ENCODE measurements at regions not wholly inside any gene's neighbourhood (a gene's known extent, or its start where the extent isn't known, plus 50 kb on each side); places are given as distances from the start of the nearest gene placed in this dataset.
"Not testable (repeated sequence)": the region's sequence is repeated elsewhere in the genome, so short reads cannot be mapped to it uniquely, and the experiment has no call there.

DNA sequence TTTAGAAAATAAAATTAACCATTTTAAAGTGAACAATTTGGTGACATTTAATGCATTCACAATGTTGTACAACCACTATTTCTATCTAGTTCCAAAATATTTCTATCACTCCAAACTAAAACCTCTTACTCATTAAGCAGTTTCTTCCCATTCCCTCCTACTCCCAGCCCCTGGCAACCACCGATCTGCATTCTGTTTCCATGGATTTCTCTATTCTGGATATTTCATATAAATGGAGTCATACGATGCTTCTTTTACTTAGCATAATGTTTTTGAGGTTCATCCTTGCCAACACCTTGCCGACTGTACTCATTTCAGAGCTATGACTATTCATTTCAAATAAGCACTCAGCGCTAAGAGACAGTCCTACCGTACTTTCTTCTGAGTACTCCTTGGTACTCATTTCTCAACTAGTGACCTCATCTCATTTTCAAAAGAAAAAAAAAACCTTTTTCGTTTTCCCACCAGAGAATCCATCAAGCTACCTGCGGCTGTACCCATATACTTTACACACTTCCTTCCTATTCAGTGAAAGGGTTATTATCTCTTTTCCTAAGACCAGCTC is 259.2 kb downstream of the UTRN start:
- no peak for DNase-seq

DNA sequence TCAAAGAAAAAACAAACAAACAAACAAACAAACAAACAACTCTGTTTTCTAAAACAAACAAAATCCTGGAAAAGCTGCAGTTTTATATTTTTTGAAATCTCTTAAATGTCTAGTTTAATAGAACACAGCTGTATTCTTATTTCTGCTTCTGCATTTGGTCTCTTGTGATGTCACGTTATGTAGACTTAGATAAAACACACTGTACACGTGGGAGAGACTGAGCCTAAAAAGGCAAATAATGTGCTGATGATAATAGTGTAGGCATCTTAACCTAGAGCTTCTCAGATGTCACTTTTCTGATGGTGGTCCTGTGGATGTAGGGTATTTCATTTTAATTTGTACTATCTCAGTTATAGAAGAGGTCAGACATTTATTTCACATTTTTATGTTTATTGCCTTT is 261.7 kb downstream of the UTRN start:
- DNase-seq, result no peak

DNA sequence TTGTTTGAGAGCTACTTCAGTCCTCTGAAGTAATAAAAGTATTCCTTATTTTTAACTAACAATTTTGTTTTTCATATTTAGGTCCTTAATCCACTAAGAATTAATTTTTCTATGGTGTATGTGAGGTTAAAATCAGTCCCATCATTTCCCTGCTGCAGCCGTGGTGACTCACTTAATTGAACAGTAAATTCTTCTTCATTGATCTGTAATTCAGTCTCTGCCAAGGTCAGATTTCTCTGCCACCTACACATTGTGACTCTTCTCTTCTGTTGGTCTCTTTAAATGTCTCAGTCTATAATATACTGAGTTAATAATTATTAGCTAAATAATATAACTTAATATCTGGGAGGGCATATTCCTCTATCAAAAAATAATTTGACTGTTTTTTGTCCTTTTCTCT is 262.3 kb downstream of the UTRN start:
- DNase-seq, result no peak

DNA sequence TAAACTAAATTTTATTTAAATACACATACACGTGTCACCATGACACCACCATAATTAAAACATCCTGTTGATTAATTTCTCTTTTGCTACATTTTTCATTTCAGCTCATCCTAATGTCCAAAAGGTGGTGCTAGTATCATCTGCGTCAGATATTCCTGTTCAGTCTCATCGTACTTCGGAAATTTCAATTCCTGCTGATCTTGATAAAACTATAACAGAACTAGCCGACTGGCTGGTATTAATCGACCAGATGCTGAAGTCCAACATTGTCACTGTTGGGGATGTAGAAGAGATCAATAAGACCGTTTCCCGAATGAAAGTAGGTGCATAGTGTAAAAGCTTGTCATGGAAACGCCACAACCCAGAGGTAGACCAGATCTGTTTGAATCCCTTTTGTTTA is 263.4 kb downstream of the UTRN start:
- DNase-seq, result no peak

DNA sequence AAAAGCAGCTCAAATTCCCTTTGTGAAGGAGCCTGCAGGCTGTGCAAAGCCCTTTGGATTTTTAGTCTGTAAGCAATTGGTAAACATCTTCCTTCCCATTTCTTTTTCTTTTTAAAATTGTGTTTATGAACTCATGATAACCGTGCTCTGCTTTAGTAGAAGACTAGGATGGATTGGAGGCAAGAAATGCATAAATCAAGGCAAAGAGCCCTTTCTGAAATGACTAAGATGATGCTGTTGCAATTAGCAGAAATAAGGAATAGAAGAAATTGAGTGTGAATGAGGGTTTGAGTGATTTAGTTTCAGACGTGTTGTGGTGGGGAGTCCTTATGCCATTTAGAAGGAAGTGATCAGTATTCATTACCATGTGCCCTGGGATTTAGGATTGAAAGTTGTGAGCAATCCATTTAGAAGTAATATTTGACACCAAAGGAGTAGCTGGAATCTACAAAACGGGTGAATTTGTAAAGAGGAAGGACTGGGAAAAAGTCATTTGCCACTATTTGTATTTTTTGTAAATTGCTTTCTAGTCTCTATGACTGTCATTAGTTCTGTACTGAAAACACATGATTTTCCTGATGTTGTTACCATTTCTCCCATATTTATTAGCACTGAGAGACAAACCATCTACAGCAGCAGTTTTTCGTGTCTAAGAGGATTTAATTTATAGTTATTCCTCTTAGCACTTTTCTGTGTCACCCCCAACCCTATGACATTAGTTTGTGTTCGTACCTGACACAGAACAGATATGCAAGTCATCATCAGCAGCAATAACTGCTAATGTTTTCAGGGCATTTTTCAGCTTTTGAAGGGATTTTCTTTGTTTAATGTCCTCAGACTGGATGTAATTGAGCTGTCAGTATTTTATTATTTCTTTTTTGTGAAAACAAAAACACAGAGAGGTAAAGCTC is 265.0 kb downstream of the UTRN start:
- DNase-seq, result no peak

DNA sequence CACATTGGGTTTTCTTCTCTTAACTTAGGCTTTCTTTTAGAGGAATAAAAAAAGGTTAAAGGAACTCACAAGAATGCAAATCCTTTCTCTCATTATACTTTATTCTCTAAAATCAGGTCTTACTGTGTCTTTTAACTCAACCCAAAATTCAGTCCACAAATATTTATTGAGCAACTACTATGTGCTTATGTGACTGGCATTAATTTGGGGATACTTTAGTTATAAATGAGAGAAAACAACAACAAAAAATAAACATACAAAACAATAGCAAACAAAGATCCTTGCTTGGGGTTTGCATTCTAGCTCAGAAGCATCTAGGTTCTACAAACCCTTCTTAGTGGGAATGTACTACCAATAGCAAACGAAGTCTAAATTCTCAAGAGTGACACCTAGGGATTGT is 266.2 kb downstream of the UTRN start:
- DNase-seq, result no peak

DNA sequence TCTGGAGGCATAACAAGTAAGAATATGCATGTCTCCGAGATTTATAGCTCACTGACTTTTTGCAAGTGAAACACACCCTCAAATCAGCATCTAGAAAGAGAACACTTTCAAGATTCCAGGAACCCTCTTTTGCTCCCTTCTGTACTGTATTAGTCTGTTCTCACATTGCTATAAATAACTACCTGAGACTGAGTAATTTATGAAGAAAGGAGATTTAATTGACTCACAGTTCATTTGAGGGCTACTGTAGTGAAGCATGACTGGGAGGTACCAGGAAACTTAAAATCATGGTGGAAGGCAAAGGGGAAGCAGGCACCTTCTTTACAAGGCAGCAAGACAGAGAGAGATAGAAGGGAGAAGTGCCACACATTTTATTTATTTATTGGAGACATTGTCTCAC is 269.9 kb downstream of the UTRN start:
- no peak for DNase-seq

DNA sequence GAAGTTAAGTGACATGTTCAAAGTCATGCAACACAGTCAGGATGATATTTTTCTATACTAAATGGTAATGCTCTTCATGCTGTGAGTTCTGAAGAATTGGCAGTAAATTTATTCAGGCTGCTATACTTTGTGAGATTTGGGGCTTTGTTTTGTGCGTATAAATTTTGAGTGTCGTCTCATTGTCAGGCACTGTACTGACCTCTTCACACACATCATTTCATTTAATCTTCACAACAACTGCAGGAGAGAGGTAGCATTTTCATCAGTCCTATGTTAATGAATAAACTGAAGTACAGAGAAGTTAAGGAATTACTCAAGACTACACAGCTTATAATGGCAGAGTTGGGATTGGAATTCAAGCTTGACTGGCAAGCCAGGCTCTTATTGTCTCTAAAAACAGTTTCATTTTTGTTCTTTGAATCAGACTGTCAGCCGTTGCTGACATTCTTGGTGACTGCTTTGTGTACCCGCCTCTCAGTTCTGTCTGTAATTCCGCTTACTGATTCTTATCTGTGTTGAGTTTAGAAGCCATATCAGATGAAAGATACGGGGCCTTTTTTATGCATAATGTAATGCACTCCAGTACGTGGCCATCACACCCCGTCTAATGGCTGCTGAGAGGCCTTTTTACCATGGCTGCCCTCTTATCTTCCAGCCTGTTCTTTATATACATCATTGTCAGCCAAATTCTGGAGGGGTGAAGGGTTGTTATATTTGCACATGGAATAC is 274.9 kb downstream of the UTRN start:
- peak; percentile 9 for DNase-seq

DNA sequence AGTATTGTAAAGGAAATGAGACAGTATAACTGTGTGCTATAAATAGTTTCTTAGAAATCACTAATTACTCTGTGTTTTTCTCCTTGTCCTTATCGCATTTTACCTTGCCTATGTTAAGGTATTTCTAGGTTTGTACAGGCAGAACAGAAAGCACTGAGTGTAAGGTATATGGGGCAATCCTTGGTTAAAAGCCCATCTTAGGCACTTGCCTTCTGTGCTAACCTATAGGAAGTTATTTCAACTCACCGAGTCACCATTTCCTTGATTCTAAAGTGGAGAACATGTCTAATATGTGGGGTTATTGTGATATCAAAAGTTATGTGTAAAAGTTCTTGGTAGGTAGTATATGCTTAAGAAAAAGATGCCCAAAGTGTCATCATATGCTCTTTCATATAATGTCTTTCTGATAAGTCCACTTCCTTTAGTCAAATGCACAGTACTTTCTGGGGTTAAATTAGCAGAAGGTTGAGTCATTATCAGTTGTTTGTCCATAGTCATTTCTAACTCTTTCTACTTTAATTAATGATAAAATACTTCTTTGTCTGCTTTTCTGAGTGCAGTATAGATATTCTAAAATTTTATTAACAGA is 276.4 kb downstream of the UTRN start:
- DNase-seq, result no peak

DNA sequence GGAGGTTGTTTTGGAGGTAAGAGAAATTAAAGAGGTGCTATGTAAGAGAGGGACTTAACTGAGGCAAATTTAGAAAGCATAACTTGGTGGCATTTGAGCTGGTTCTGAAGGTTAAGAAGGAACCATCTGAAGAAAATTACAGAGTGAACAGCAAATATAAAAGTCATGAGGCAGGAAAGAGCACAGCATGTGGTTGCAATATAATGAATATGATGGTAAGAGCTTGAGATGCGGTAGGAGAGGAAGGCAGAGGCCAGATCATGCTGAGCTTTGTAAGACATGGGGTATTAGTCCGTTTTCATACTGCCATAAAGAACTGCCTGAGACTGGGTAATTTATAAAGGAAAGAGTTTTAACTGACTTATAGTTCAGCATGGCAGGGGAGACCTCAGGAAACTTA is 279.1 kb downstream of the UTRN start:
- DNase-seq, result no peak

DNA sequence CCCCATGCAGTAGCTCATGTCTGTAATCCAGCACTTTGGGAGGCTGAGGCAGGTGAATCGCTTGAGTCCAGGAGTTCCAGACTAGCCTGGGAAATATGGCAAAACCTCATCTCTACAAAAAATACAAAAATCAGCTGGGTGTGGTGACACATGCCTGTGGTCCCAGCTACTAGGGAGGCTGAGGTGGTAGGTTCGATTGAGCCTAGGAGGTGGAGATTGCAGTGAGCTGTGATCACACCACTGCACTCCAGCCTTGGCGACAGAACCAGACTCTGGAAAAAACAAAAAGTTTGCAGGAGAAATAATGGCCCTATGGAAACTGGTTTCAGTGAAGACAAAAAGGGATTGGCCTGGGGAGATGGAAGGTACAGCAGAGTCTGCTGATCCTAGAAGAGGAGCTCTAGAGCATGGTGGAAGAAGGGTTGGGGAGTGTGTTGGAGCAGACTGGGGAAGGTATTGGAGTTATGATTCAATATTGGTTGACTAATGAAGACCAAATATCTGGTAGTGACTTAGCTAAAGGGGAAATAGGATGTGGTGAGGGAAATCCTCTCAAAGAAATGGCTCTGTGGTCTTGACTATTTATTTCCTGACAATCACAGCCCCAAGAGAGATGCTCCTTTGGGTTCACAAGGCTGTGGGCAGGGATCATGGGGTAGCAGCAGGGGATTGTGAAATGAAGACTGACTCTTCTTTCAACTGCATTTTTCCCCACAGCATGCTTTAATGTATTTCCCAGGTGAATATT is 281.9 kb downstream of the UTRN start:
- DNase-seq, result no peak

DNA sequence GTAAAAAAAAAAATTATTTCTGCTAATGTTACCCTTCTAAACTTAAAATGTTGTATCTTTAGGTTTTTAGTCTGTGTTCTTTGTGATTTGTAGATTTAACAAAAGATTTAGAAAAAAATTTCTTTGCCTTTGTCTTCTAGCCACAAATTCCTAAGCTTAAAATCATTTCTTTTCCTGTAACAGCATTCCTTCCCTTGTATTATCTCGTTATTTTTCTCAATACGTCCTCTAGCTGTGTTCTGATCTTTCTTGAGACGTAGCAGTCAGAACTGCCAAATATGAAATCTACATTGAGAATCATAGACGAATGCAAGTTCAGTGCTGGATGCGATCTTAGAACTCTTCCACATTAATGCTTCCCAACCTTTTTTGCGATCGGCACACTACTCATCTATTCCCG is 283.1 kb downstream of the UTRN start:
- DNase-seq, result no peak

DNA sequence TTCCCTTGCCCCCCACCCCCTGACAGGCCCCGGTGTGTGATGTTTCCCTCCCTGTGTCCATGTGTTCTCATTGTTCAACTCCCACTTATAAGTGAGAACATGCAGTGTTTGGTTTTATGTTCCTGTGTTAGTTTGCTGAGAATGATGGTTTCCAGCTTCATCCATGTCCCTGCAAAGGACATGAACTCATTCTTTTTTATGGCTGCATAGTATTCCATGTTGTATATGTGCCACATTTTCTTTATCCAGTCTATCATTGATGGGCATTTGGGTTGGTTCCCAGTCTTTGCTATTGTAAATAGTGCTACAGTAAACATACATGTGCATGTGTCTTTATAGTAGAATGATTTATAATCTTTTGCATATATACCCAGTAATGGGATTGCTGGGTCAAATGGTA is 287.4 kb downstream of the UTRN start:
- DNase-seq, result not testable (repeated sequence)

DNA sequence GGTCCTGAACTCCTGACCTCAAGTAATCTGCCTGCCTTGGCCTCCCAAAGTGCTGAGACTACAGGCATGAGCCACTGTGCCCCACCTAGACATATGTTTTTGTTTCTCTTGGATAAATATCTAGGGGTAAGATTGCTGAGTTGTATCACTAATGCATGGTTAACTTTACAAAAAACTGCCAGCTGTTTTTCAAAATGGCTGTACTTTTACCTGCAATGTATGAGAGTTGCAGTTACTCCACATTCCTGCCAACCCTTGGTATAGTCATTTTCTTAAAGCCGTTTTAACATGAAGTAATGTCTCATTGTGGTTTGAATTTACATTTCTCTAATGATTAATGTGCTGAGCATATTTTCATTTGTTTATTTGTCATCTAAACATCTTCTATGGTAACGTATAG is 289.7 kb downstream of the UTRN start:
- no peak for DNase-seq

DNA sequence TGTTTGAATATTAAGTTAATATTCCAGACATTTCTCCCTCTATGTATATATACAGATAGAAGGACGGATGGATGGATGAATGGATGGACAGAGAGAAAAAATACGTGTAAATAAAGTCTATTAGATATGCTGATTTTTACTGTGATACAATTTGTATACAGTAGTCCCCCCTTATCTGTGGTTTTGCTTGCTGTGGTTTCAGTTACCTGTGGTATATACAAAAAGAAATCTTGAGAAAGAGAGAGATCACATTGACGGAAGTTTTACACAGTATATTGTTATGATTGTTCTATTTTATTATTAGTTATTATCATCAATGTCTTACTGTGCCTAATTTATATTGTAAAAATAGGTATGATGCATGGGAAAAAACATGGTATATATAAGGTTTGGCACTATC is 290.2 kb downstream of the UTRN start:
- DNase-seq, result no peak

DNA sequence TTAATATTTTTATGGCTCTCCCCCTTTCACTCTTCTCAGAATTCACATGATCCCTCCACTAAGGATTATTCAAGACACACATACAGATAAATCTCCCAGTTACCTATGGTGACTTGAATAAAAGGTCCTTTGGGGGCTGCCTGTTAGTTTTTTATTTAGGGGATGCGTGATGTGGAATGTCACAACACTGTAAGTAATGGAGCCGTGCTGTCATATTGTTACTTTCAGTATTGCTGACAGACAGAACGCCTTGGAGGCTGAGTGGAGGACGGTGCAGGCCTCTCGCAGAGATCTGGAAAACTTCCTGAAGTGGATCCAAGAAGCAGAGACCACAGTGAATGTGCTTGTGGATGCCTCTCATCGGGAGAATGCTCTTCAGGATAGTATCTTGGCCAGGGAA is 291.7 kb downstream of the UTRN start:
- no peak for DNase-seq

DNA sequence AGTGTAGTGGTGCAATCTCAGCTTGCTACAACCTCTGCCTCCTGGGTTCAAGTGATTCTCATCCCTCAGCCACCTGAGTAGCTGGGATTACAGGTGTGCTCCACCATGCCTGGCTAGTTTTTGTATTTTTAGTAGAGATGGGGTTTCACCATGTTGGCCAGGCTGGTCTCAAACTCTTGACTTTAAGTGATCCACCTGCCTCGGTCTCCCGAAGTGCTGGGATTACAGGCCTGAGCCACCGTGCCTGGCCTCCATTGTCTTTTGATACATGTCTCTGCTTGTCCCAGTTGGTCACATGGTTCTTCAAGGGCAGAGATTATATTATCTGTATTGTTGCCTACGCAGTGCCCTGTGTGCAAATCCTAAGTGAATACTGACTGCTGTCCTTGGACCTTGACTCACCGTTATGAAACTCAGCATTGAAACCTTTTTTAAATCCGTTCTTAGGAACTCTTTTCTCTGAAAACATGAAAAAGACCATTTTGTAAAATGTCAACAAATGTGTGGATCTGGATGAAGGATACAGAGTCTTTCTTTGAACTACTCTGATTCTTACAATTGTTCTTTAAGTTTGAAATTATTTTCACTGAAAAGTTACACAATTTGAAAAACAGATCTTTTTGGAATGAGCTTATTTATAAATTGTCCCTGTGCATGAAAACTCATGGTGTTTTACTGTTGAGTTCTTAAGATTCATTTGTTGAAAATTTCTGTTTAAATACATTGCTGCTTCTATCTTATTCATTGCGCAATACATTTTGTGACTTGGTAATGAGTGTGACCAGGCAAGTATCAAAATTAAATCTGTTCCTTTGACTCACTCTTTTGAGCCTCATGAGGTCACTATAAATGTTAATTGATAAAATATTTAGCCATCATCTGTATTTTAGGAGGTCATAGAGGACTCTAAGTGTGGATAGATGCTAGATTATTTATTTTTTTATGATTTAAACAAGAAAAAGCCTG is 293.5 kb downstream of the UTRN start:
- DNase-seq, result no peak

DNA sequence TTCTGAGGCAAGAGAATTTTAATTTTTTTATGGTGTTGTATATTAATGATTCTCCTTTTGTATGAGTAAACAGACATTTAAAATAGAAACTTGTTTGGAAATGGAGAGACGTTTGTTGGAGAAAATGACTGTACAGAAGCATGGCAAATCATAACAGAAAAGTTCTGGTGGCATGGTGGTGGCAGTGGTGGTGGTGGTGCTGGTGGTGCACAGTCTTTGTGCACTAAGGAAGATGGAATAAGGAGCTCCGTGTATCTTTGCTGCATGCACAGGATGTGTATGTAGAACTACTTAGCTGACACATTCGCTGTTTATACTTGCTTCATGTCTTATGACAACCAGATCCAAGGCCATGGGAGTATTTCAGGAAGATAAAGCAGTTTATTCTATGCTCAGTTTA is 294.9 kb downstream of the UTRN start:
- DNase-seq, result no peak

DNA sequence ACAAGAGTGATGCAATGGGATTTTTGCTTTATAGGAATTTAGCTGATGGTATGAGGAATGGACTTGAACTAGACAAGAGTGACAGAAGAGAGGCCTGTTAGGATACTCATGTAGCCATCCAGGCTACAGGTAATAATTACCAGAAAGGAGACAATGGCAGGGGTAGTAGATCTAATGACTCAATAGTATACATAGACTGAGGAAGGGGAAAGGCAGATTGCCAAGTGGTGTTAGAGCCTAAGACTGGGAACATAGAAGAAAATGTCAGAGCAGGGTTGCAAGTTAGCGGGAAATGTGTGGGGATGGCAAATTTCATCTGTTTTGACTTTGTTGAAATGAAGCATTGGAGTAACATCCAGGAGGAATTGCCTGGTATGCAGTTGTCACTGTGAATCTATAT is 295.6 kb downstream of the UTRN start:
- DNase-seq, result no peak

DNA sequence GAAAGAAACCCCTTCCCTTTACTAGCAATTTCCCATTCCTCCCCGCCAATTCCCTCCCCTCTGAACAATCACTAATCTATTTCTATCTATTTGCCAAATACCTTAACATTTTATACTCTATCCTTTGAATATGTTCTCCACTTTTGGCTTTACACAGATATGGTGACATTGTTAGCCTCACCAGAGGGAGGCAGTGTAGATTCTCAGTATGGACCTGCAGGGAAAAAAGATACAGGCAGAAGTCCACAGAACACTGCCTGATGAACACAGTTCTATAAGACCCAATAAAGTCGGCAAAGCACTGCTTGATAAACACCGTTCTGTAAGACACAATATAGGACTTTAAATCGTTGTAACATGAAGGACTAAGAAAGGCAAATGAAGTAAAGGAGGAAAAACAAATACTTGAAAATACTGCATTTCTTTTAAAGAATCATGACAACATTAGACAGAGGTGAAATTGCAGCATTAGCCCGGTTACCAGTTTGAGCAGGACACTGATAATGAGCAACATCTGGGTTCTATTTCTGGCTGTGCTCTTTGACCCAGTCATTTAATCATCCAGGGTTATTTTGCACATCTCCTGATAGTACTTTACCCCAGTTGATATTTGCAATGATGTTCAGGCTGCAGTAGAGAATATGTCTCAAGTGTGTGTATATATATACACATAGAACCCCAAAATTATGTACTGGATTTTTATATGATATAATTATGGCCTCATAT is 296.8 kb downstream of the UTRN start:
- no peak for DNase-seq

Measured in activated gamma-delta T cell treated with Interleukin-2 at 50 U/mL for 16 hours (primary cell).